ENCODE measurements at regions not wholly inside any gene's neighbourhood (a gene's known extent, or its start where the extent isn't known, plus 50 kb on each side); places are given as distances from the start of the nearest gene placed in this dataset.

GRCh38 chr20:57918551-57918950 is 208.7 kb upstream of the PMEPA1 start:
- no peak overlapping the region for H3K9ac ChIP-seq (ENCODE audit: low read length)
- no peaks in the 10 kb centered on the region for H3K9me3 ChIP-seq (ENCODE audit: low read length)
- no peaks in the 10 kb centered on the region for H3K79me2 ChIP-seq (ENCODE audit: insufficient read depth, low read length)
- H3K27me3 ChIP-seq (ENCODE audit: insufficient read depth, low read length) = no peaks in the 10 kb centered on the region; the same call in 1 of the 2 replicates
- no peak overlapping the region for H3K4me2 ChIP-seq (ENCODE audit: low read length)
- H3K36me3 ChIP-seq (ENCODE audit: insufficient read depth, low read length) = no peaks in the 10 kb centered on the region
- no peaks in the 10 kb centered on the region for H3K9me2 ChIP-seq (ENCODE audit: low read depth, low read length)
- no peak overlapping the region for H3K4me3 ChIP-seq (ENCODE audit: low read depth, low read length, poor library complexity, severe bottlenecking)
- no peaks in the 10 kb centered on the region for H3K4me1 ChIP-seq (ENCODE audit: insufficient read depth, low read length, severe bottlenecking)
- TF ChIP-seq CTCF (IDR thresholded peaks at IDR 0.05; ENCODE audit: low read length) = no peak
- no peak for TF ChIP-seq EZH2 (IDR thresholded peaks at IDR 0.05; ENCODE audit: borderline replicate concordance, low read length)
- H3K27ac ChIP-seq (ENCODE audit: low read depth, low read length, poor library complexity, severe bottlenecking) = no peak overlapping the region
- no peaks in the 10 kb centered on the region for H3F3A ChIP-seq (ENCODE audit: insufficient read depth, low read length)
- H2AFZ ChIP-seq (ENCODE audit: low read length) = no peak overlapping the region
- H4K20me1 ChIP-seq (ENCODE audit: insufficient read depth, low read length) = no peaks in the 10 kb centered on the region

GRCh38 chr20:57914205-57914604 is 204.4 kb upstream of the PMEPA1 start:
- H3K9me2 ChIP-seq (ENCODE audit: low read depth, low read length) = no peaks in the 10 kb centered on the region
- no peaks in the 10 kb centered on the region for H3K27me3 ChIP-seq (ENCODE audit: insufficient read depth, low read length)
- no peaks in the 10 kb centered on the region for H4K20me1 ChIP-seq (ENCODE audit: insufficient read depth, low read length)
- no peaks in the 10 kb centered on the region for H3K36me3 ChIP-seq (ENCODE audit: insufficient read depth, low read length)
- H2AFZ ChIP-seq (ENCODE audit: low read length) = no peak overlapping the region
- no peak overlapping the region for H3K4me3 ChIP-seq (ENCODE audit: low read depth, low read length, poor library complexity, severe bottlenecking)
- no peaks in the 10 kb centered on the region for H3F3A ChIP-seq (ENCODE audit: insufficient read depth, low read length)
- H3K4me1 ChIP-seq (ENCODE audit: insufficient read depth, low read length, severe bottlenecking) = no peaks in the 10 kb centered on the region
- H3K9ac ChIP-seq (ENCODE audit: low read length) = no peak overlapping the region
- no peaks in the 10 kb centered on the region for H3K79me2 ChIP-seq (ENCODE audit: insufficient read depth, low read length)
- no peaks in the 10 kb centered on the region for H3K9me3 ChIP-seq (ENCODE audit: low read length)
- TF ChIP-seq CTCF (IDR thresholded peaks at IDR 0.05; ENCODE audit: low read length) (no peak), EZH2 (IDR thresholded peaks at IDR 0.05; ENCODE audit: borderline replicate concordance, low read length) (no peak)
- H3K27ac ChIP-seq (ENCODE audit: low read depth, low read length, poor library complexity, severe bottlenecking) = no peak overlapping the region
- H3K4me2 ChIP-seq (ENCODE audit: low read length) = no peak overlapping the region

GRCh38 chr20:57913156-57913930 is 203.5 kb upstream of the PMEPA1 start:
- H3K4me1 ChIP-seq (ENCODE audit: insufficient read depth, low read length, severe bottlenecking) = no peaks in the 10 kb centered on the region
- H3K79me2 ChIP-seq (ENCODE audit: insufficient read depth, low read length) = no peaks in the 10 kb centered on the region
- TF ChIP-seq CTCF (IDR thresholded peaks at IDR 0.05; ENCODE audit: low read length) = no peak
- TF ChIP-seq EZH2 (IDR thresholded peaks at IDR 0.05; ENCODE audit: borderline replicate concordance, low read length) = no peak
- H3F3A ChIP-seq (ENCODE audit: insufficient read depth, low read length) = no peaks in the 10 kb centered on the region
- H3K9me2 ChIP-seq (ENCODE audit: low read depth, low read length) = no peaks in the 10 kb centered on the region
- H3K9me3 ChIP-seq (ENCODE audit: low read length) = no peaks in the 10 kb centered on the region
- H2AFZ ChIP-seq (ENCODE audit: low read length) = no peak overlapping the region
- no peaks in the 10 kb centered on the region for H3K36me3 ChIP-seq (ENCODE audit: insufficient read depth, low read length)
- H3K27me3 ChIP-seq (ENCODE audit: insufficient read depth, low read length) = no peaks in the 10 kb centered on the region
- no peak overlapping the region for H3K4me3 ChIP-seq (ENCODE audit: low read depth, low read length, poor library complexity, severe bottlenecking)
- H4K20me1 ChIP-seq (ENCODE audit: insufficient read depth, low read length) = no peaks in the 10 kb centered on the region
- H3K4me2 ChIP-seq (ENCODE audit: low read length) = no peak overlapping the region
- no peak overlapping the region for H3K27ac ChIP-seq (ENCODE audit: low read depth, low read length, poor library complexity, severe bottlenecking)
- no peak overlapping the region for H3K9ac ChIP-seq (ENCODE audit: low read length)

All from OCI-LY1 (cell line).